Activated gamma-delta T cell (primary cell): ENCODE measurements at regions not wholly inside any gene's neighbourhood (a gene's known extent, or its start where the extent isn't known, plus 50 kb on each side); places are given as distances from the start of the nearest gene placed in this dataset.
"Not testable (repeated sequence)": the region's sequence is repeated elsewhere in the genome, so short reads cannot be mapped to it uniquely, and the experiment has no call there.

Source experiments
- DNase-seq: peaks from one replicate; lab custom pipeline; 2025; lab: John Stamatoyannopoulos, UW

GRCh38 chrX:121649417-121649816 lies 602.0 kb downstream of the GLUD2 start:
- DNase-seq, result no peak

GRCh38 chrX:121655276-121655675 lies 607.9 kb downstream of the GLUD2 start:
- no peak for DNase-seq

- DNase-seq, result no peak
Measured at GRCh38 chrX:121666171-121666570, 618.8 kb downstream of the GLUD2 start.

- no peak for DNase-seq
Measured at GRCh38 chrX:121671649-121672048, 624.2 kb downstream of the GLUD2 start.

DNA sequence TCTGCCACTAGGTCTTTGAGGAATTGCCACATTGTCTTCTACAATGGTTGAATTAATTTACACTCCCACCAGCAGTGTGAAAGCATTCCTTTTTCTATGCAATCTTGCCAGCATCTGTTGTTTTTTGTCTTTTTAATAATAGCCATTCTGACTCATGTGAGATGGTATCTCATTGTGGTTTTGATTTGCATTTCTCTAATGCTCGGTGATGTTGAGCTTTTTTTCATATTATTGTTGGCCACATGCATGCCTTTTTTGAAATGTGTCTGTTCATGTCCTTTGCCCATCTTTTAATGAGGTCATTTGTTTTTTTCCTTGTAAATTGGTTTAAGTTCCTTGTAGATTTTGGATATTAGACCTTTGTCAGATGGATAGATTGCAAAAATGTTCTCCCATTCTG lies 661.8 kb downstream of the GLUD2 start:
- DNase-seq, result not testable (repeated sequence)

DNA sequence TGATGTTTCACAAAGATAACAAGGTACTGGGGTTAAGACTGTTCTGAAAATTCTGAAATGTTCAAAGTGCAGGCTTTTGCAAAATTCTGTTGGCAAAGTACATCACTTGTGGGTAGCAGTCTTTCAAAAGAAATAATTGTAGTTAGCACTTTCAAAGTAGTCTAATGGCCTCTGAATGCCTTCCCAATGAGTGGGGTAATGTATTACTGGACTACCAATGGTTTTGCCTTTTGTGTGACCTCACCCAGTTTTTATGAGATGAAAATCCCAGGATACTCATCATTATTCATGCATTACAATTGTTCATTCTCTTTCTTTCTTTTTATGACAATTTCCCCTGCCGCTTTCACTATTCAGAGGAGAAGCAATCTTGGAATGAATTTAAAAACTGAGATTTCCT lies 686.1 kb downstream of the GLUD2 start:
- DNase-seq, result no peak

DNA sequence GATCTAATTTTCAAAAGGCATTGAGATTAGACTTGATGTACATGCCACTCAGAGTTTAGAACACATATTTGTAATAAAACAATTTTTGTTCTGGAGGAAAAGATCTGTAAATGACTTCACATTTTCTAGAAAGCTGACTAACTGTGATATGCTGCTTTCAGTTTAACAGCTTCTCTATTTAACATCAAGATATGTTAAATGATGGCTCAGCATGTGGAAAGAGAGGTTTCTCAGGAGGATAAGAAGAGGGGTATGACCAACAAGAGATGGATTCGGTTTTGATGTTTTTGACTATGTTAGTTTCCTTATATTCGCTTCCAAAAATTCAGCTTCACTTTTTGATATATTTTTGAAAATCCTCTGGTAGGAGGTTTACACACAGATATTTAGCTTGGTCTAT lies 698.7 kb downstream of the GLUD2 start:
- DNase-seq, result no peak

DNA sequence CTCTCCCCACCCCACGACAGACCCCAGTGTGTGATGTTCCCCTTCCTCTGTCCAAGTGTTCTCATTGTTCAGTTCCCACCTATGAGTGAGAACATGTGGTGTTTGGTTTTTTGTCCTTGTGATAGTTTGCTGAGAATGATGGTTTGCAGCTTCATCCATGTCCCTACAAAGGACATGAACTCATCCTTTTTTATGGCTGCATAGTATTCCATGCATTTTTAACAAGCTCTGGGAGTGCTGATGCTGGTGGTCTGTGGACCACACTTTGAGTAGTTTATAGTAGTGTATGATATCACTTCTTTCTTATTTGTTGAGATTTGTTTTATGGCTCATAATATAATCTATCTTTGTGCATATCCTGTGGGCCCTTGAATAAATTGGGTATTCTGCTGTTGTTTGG lies 706.2 kb downstream of the GLUD2 start:
- DNase-seq, result not testable (repeated sequence)

DNA sequence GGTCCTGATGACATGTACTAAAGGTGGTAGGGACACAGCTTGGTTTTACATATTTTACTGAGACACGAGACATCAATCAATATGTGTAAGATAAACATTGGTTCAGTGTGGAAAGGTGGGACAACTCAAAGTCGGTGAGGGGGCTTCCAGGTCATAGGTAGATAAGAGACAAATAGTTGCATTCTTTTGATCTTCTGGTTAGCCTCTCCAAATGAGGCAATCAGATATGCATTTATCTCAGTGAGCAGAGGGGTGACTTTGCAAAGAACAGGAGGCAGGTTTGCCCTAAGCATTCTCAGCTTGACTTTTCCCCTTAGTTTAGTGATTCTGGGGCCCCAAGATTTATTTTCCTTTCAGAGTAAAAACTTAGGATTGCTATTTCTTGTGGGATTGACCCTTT lies 706.9 kb downstream of the GLUD2 start:
- DNase-seq, result no peak

GRCh38 chrX:121755541-121755940 lies 708.1 kb downstream of the GLUD2 start:
- DNase-seq, result no peak

GRCh38 chrX:121761845-121762244 lies 714.4 kb downstream of the GLUD2 start:
- DNase-seq, result no peak

DNA sequence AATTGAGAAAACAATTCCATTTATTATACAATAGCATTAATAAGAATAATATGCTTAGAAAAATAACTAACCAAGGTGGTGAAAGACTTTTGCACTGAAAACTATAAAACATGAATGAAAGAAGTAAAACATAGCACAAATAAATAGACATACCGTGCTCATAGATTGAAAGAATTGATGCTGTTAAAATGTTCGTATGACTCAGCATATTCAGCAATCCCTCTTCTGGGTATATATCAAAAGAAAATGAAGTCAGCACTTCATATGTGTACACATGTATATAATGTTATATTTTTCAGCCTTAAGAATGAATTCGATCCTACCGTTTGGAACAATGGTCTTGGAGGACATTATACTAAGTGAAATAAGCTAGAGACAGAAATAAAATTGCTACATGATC lies 716.3 kb downstream of the GLUD2 start:
- no peak for DNase-seq

- DNase-seq, result not testable (repeated sequence)
Measured at GRCh38 chrX:121768210-121768609, 720.8 kb downstream of the GLUD2 start.

DNA sequence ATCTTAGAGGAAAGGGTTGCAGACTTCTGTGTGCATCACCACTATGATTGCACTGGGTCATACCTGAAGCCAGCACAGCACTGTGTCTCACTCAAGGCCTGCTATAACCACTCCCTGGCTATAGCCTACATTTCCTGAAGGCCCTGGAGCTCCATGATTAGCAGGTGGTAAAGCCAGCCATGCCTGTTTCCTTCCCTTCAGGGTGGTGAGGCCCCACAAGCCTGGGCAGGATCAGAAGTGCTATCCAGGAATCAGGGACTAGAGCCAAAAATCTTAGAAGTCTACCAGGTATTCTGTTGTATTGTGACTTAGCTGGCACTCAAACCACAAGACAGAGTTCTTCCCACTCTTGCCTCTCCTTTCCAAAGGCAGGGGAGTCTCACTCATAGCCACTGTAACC lies 734.6 kb downstream of the GLUD2 start:
- DNase-seq, result no peak

DNA sequence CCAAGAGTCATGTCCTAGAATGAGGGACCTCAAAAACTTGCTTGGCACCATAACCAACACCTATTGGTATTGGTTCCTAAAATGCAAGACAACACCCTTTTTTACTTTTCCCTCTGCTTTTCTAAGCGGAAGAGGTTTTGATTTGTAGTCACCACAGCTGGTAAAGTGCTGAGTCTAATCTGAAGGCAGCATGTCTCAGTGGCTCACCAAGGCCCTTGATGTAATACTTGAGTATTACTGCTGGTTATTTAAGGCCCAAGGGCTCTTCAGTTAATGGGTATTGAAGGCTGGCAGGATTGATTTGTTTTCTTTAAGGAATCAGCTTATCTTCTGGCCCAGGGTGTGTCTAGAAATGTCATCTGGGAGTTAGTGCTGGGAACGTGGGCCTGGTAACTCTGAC lies 735.1 kb downstream of the GLUD2 start:
- no peak for DNase-seq

- DNase-seq, result no peak
Measured at GRCh38 chrX:121782976-121783375, 735.6 kb downstream of the GLUD2 start.

- no peak for DNase-seq
Measured at GRCh38 chrX:121802881-121803412, 755.5 kb downstream of the GLUD2 start.

GRCh38 chrX:121823406-121823805 lies 776.0 kb downstream of the GLUD2 start:
- DNase-seq, result no peak

DNA sequence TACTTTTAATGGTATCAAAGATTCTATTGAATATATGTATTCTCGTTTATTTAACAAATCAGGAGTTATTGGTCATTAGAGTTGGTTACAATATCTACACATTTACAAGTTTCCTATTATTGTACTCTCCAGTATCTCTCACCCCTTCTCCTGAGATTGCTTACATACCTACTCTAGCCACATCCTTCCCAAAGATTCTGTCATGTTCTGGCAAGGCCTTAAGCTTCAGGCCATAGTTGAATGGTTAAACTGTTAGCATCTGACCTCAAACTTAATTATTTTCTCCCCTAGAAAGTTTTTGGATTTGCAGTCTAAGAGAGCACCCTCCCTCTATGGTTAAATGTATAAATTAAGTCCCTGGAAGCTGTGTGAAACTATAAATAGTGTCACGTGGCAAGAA lies 784.2 kb downstream of the GLUD2 start:
- DNase-seq, result no peak

DNA sequence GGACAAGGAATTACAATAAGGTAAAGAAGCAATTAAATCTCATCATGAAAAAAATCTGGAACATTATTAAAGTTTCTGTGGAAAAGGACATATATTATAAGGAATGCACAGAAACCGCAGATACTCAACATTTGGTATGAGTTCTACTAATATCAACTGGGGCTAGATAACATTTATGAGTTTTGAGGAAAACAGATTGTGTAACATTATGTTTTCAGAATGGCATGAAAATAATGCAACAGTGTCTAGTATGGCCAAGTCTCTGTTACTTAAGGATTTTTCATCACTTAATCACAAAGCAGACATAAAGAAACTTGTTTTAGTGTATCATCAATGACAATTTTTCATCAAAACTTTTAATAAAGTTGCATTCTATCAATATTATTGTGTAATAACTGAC lies 785.0 kb downstream of the GLUD2 start:
- no peak for DNase-seq

DNA sequence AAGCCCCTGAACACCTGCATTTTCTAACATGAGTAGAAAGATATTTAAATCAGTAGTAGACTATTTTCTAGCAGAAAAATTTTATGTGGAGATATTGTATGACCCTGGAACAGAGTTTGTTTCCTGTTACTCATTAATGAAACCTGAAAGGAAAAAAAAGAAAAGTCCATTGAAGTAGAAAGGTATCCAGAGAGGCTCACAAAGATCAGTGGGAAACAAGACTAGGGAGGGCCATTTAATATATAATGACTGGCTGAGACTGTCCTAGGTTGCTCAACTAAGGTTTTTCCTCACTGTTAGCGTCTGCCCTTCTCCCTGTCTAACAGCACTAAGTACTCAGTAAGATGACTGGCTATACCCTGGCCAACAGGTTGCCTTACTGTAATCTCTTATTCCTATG lies 788.6 kb downstream of the GLUD2 start:
- no peak for DNase-seq

- no peak for DNase-seq
Measured at GRCh38 chrX:121851033-121851432, 803.6 kb downstream of the GLUD2 start.

DNA sequence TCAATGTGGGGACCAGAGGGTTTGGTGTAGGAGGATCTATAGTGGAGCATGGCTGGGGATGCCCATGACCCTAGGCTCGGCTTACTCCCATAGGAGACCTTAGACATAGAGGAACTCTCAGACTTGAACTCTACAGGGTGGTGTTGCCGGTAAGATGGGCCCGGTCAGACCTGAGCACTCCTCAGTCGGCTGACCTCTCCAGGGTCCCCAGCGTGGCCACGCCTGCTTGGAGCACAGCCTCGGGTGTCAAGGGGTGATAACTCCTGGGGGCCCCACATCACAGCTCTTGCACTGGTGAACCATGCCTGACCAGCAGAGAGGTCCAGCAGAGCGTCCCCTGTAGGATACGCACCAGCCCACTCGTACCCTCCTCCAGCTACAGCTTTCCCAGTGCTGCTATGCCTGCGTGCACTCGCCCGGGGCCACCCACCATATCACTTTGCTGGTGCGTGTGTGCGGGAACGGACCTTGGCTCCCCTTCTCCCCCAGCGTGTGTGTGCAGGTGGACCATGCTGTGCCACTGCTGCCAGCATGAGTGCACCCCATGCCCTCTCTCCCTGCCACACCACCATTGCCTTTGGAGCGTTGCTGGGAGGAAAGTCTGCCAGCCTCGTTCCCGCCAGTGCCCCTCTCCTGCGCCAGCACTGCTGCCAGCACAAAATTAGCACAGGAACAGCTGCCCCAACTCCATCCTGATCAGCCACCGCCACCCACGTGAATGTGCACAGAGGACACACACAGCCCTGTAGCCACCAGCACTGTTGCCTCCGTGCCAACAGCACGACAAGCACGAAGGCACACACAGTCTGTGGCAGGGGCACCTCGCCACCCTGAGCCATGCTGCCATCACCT lies 806.6 kb downstream of the GLUD2 start:
- no peak for DNase-seq

DNA sequence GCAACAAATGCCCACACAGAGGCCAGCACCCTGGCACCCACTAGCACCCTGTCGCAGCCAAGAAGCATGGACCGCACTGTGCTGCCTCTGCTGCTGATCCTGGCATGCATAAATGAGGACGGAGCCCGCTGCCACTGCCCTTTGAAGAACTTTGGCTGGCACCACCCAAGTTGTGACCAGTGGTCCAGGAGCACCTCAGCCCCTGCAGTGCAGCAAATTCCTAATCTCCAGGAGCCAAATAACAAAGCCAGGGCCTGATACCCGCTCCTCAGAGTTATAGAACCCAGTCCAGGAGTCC lies 807.2 kb downstream of the GLUD2 start:
- DNase-seq, result no peak
